OCI-LY1 (cell line): ENCODE measurements at regions not wholly inside any gene's neighbourhood (a gene's known extent, or its start where the extent isn't known, plus 50 kb on each side); places are given as distances from the start of the nearest gene placed in this dataset.

ENCODE experiments used
- H2AFZ ChIP-seq: fragments of 200-600 bp; sonication (generic), shearing (Covaris generic); 2 replicates; pipeline ENCODE4 v1.6.0; 2014; ENCODE audit warnings: antibody characterized with exemption, mild to moderate bottlenecking, low read length
- H3F3A ChIP-seq: fragments of 200-600 bp; sonication (generic), shearing (Covaris generic); 2 replicates; pipeline ENCODE4 v1.6.0; 2014; ENCODE audit warnings: mild to moderate bottlenecking, antibody characterized with exemption, low read length, moderate library complexity; ENCODE audit not compliant: insufficient read depth
- H3K27ac ChIP-seq: fragments of 200-600 bp; sonication (generic); 2 replicates; pipeline ENCODE4 v1.5.1; 2014; ENCODE audit warnings: low read length, mixed run types, mild to moderate bottlenecking, low read depth; ENCODE audit not compliant: poor library complexity, severe bottlenecking
- H3K27me3 ChIP-seq: fragments of 200-600 bp; sonication (generic); 2 replicates; pipeline ENCODE4 v1.6.0; 2014; ENCODE audit warnings: antibody characterized with exemption, mild to moderate bottlenecking, low read length, moderate library complexity; ENCODE audit not compliant: insufficient read depth
- H3K36me3 ChIP-seq: fragments of 200-600 bp; sonication (generic); 2 replicates; pipeline ENCODE4 v1.6.1; 2014; ENCODE audit warnings: mild to moderate bottlenecking, antibody characterized with exemption, low read length, moderate library complexity, mixed read lengths; ENCODE audit not compliant: insufficient read depth
- H3K4me1 ChIP-seq: fragments of 200-600 bp; sonication (generic); 2 replicates; pipeline ENCODE4 v1.5.1; 2014; ENCODE audit warnings: mild to moderate bottlenecking, low read length, moderate library complexity; ENCODE audit not compliant: insufficient read depth, severe bottlenecking
- H3K4me2 ChIP-seq: fragments of 200-600 bp; sonication (generic), shearing (Covaris generic); 2 replicates; pipeline ENCODE4 v1.6.1; 2014; ENCODE audit warnings: low read length
- H3K4me3 ChIP-seq: fragments of 200-600 bp; sonication (generic); 2 replicates; pipeline ENCODE4 v1.5.1; 2014; ENCODE audit warnings: low read length, low read depth, mild to moderate bottlenecking, mixed read lengths; ENCODE audit not compliant: poor library complexity, severe bottlenecking
- H3K79me2 ChIP-seq: fragments of 200-600 bp; shearing (Covaris generic); 2 replicates; pipeline ENCODE4 v1.6.1; 2016; ENCODE audit warnings: mixed run types, low read length, mixed read lengths; ENCODE audit not compliant: insufficient read depth
- H3K9ac ChIP-seq: fragments of 200-600 bp; sonication (generic), shearing (Covaris generic); 2 replicates; pipeline ENCODE4 v1.6.1; 2014; ENCODE audit warnings: mild to moderate bottlenecking, low read length, mixed read lengths
- H3K9me2 ChIP-seq: fragments of 200-600 bp; sonication (generic), shearing (Covaris generic); 2 replicates; pipeline ENCODE4 v1.6.1; 2014; ENCODE audit warnings: low read depth, mild to moderate bottlenecking, low read length, mixed read lengths
- H3K9me3 ChIP-seq: fragments of 200-600 bp; shearing (Covaris generic); 2 replicates; pipeline ENCODE4 v1.6.1; 2014; ENCODE audit warnings: low read length, mixed read lengths
- H4K20me1 ChIP-seq: fragments of 200-600 bp; sonication (generic), shearing (Covaris generic); 2 replicates; pipeline ENCODE4 v1.6.0; 2016; ENCODE audit warnings: mild to moderate bottlenecking, low read length; ENCODE audit not compliant: insufficient read depth
- EZH2 ChIP-seq: fragments of 200-600 bp; sonication (generic), shearing (Covaris generic); IDR thresholded peaks from 2 replicates; pipeline ENCODE4 v1.8.0; 2017; ENCODE audit warnings: borderline replicate concordance, mixed run types, mild to moderate bottlenecking, antibody characterized with exemption, low read length, moderate library complexity, mixed read lengths
- TF ChIP-seq, protein P1 (sequence below): fragments of 200-600 bp; sonication (generic), shearing (Covaris generic); IDR thresholded peaks from 2 replicates; pipeline ENCODE4 v1.5.1; 2017; ENCODE audit warnings: mild to moderate bottlenecking, antibody characterized with exemption, low read length, moderate library complexity, mixed read lengths

- Histone ChIP-seq H3K4me3 (no peak overlapping the region), H3K79me2 (no peaks in the 10 kb centered on the region), H3K36me3 (no peaks in the 10 kb centered on the region), H2AFZ (no peak overlapping the region), H3K9me3 (no peaks in the 10 kb centered on the region), H3K9ac (no peak overlapping the region), H3K27ac (no peak overlapping the region), H3K27me3 (no peaks in the 10 kb centered on the region), H3K9me2 (no peaks in the 10 kb centered on the region), H3K4me1 (no peaks in the 10 kb centered on the region), H4K20me1 (no peaks in the 10 kb centered on the region), H3K4me2 (no peak overlapping the region), H3F3A (no peaks in the 10 kb centered on the region)
- TF ChIP-seq, protein P1, sequence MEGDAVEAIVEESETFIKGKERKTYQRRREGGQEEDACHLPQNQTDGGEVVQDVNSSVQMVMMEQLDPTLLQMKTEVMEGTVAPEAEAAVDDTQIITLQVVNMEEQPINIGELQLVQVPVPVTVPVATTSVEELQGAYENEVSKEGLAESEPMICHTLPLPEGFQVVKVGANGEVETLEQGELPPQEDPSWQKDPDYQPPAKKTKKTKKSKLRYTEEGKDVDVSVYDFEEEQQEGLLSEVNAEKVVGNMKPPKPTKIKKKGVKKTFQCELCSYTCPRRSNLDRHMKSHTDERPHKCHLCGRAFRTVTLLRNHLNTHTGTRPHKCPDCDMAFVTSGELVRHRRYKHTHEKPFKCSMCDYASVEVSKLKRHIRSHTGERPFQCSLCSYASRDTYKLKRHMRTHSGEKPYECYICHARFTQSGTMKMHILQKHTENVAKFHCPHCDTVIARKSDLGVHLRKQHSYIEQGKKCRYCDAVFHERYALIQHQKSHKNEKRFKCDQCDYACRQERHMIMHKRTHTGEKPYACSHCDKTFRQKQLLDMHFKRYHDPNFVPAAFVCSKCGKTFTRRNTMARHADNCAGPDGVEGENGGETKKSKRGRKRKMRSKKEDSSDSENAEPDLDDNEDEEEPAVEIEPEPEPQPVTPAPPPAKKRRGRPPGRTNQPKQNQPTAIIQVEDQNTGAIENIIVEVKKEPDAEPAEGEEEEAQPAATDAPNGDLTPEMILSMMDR: peak; percentile 85
- no peak for TF ChIP-seq EZH2
Measured at GRCh38 chr3:159130108-159130507, 328.3 kb downstream of the MFSD1 start.

GRCh38 chr3:159131376-159131775, 329.5 kb downstream of the MFSD1 start:
- Histone ChIP-seq H3K4me1 (no peaks in the 10 kb centered on the region), H3F3A (no peaks in the 10 kb centered on the region), H3K27ac (no peak overlapping the region), H3K4me3 (no peak overlapping the region), H3K9me3 (no peaks in the 10 kb centered on the region), H3K9ac (no peak overlapping the region), H3K36me3 (no peaks in the 10 kb centered on the region), H3K9me2 (no peaks in the 10 kb centered on the region), H2AFZ (no peak overlapping the region), H3K4me2 (no peak overlapping the region), H4K20me1 (no peaks in the 10 kb centered on the region), H3K79me2 (no peaks in the 10 kb centered on the region), H3K27me3 (no peaks in the 10 kb centered on the region)
- TF ChIP-seq, protein P1: no peak
- TF ChIP-seq EZH2: no peak

GRCh38 chr3:159137949-159138348, 336.1 kb downstream of the MFSD1 start:
- H3K9me2 ChIP-seq: no peaks in the 10 kb centered on the region
- H3K9me3 ChIP-seq: no peaks in the 10 kb centered on the region
- H2AFZ ChIP-seq: no peak overlapping the region
- H3K9ac ChIP-seq: no peak overlapping the region
- H3K79me2 ChIP-seq: no peaks in the 10 kb centered on the region
- H3K4me2 ChIP-seq: no peak overlapping the region
- H3K4me1 ChIP-seq: no peaks in the 10 kb centered on the region
- TF ChIP-seq, protein P1: no peak
- no peak for TF ChIP-seq EZH2
- H4K20me1 ChIP-seq: no peaks in the 10 kb centered on the region
- no peaks in the 10 kb centered on the region for H3K36me3 ChIP-seq
- no peak overlapping the region for H3K27ac ChIP-seq
- no peak overlapping the region for H3K4me3 ChIP-seq
- no peaks in the 10 kb centered on the region for H3F3A ChIP-seq
- no peaks in the 10 kb centered on the region for H3K27me3 ChIP-seq
